ENCODE measurements at regions not wholly inside any gene's neighbourhood (a gene's known extent, or its start where the extent isn't known, plus 50 kb on each side); places are given as distances from the start of the nearest gene placed in this dataset.

DNA sequence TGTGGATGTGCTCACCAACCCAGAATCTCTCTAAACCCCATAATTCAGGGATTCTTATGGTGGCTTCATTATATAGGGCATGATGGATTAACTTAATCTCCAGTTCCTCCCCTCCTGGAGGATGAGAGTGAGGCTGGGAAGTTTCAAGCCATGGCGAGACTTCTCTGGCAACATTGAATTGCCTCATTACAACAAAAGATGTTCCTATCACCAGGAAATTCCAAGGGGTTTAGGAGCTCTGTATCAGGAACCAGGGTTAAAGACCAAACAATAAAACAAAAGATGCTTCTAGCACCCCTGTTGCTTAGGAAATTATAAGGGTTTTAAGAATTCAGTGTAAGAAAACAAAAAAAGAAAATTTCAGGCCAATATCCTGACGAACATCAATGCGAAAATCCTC is 100.1 kb downstream of the NAB1 start:
- TF ChIP-seq POLR2A (IDR thresholded peaks at IDR 0.05) (no peak), CTCF (IDR thresholded peaks at IDR 0.05) (no peak)
